HEK293T (cell line): ENCODE measurements at regions not wholly inside any gene's neighbourhood (a gene's known extent, or its start where the extent isn't known, plus 50 kb on each side); places are given as distances from the start of the nearest gene placed in this dataset.

Experiments
- ELF4 ChIP-seq: fragments of 450-650 bp; IDR thresholded peaks from 2 replicates; pipeline ENCODE4 v1.6.1; 2017; ENCODE audit warnings: antibody characterized with exemption
- FOXA1 ChIP-seq: fragments of 450-650 bp; IDR thresholded peaks from 2 replicates; pipeline ENCODE4 v1.6.1; 2016; ENCODE audit warnings: mild to moderate bottlenecking
- HDGF ChIP-seq: fragments of 450-650 bp; IDR thresholded peaks from 2 replicates; pipeline ENCODE4 v1.6.1; 2017; ENCODE audit warnings: antibody characterized with exemption, borderline replicate concordance
- NFRKB ChIP-seq: fragments of 450-650 bp; IDR thresholded peaks from 2 replicates; pipeline ENCODE4 v1.6.1; 2016; ENCODE audit warnings: mild to moderate bottlenecking, moderate library complexity
- SP1 ChIP-seq: fragments of 450-650 bp; IDR thresholded peaks from 2 replicates; pipeline ENCODE4 v1.6.1; 2017
- SUZ12 ChIP-seq: fragments of 450-650 bp; IDR thresholded peaks from 2 replicates; pipeline ENCODE4 v1.6.1; 2016; ENCODE audit warnings: mild to moderate bottlenecking
- TARDBP ChIP-seq: fragments of 450-650 bp; IDR thresholded peaks from 2 replicates; pipeline ENCODE4 v1.6.1; 2016
- TF ChIP-seq, protein P1 (sequence below): fragments of 450-650 bp; IDR thresholded peaks from 2 replicates; pipeline ENCODE4 v1.6.1; 2016

DNA sequence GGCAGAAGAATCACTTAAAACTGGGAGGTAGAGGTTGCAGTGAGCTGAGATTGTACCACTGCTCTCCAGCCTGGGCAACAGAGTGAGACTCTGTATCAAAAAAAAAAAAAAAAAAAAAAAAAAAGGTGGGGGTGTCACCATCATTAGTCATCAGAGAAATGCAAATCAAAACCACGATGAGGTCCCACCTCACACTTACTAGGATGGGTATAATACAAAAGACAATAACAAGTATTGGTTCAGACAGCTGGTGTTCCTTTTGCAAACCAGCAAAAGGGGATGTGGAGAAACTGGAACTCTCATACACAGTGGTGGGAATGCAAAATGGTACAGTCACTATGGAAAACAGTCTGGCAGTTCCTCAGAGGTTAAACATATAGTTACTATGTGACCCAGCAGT lies 78.7 kb upstream of the TSC22D2 start:
- TF ChIP-seq SUZ12 (no peak), HDGF (no peak), SP1 (no peak), FOXA1 (no peak), NFRKB (no peak), ELF4 (no peak), TARDBP (no peak)
- TF ChIP-seq, protein P1, sequence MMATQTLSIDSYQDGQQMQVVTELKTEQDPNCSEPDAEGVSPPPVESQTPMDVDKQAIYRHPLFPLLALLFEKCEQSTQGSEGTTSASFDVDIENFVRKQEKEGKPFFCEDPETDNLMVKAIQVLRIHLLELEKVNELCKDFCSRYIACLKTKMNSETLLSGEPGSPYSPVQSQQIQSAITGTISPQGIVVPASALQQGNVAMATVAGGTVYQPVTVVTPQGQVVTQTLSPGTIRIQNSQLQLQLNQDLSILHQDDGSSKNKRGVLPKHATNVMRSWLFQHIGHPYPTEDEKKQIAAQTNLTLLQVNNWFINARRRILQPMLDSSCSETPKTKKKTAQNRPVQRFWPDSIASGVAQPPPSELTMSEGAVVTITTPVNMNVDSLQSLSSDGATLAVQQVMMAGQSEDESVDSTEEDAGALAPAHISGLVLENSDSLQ, result no peak
